GM13977 (cell line): ENCODE measurements at regions not wholly inside any gene's neighbourhood (a gene's known extent, or its start where the extent isn't known, plus 50 kb on each side); places are given as distances from the start of the nearest gene placed in this dataset.

ENCODE experiments used
- DNase-seq: peaks from one replicate; pipeline ENCODE4 v3.0.0; 2012; ENCODE audit warnings: low spot score
- CTCF ChIP-seq: IDR thresholded peaks from 2 replicates; pipeline ENCODE4 v1.5.1; 2012; ENCODE audit warnings: mild to moderate bottlenecking, control low read depth; ENCODE audit not compliant: insufficient read depth; ENCODE audit errors: extremely low read depth, missing control alignments
- in situ Hi-C: fragments of 300-500 bp; cut with MboI; formaldehyde crosslinking; loops from one replicate; pipeline ENCODE4 v1.12.0; 2022; ENCODE audit warnings: low sequenced_read_pairs, low pct_unique_long_range_greater_than_20kb, mixed read lengths, inconsistent platforms; ENCODE audit not compliant: unreplicated experiment

GRCh38 chr10:29030900-29031299 lies 258.0 kb upstream of the LYZL1 start:
- TF ChIP-seq CTCF: no peak
- in situ Hi-C loops: no loop called here
- no peak for DNase-seq

- TF ChIP-seq CTCF: no peak
- DNase-seq: no peak
These were observed 256.7 kb upstream of the LYZL1 start for GRCh38 chr10:29032169-29032568.

GRCh38 chr10:29033311-29033940 lies 255.4 kb upstream of the LYZL1 start:
- in situ Hi-C loops: no loop called here
- TF ChIP-seq CTCF: no peak
- no peak for DNase-seq

More at GRCh38 chr10:29032169-29032568, 256.7 kb upstream of the LYZL1 start:
- in situ Hi-C loops: no loop called here

GRCh38 chr10:29034592-29034991 lies 254.3 kb upstream of the LYZL1 start:
- DNase-seq: no peak
- in situ Hi-C loops: no loop called here
- no peak for TF ChIP-seq CTCF

GRCh38 chr10:29035721-29036120 lies 253.1 kb upstream of the LYZL1 start:
- no peak for TF ChIP-seq CTCF
- in situ Hi-C loops: no loop called here
- no peak for DNase-seq

GRCh38 chr10:29037348-29038113 lies 251.3 kb upstream of the LYZL1 start:
- no peak for DNase-seq
- no peak for TF ChIP-seq CTCF
- in situ Hi-C loops: no loop called here
